ENCODE measurements at regions not wholly inside any gene's neighbourhood (a gene's known extent, or its start where the extent isn't known, plus 50 kb on each side); places are given as distances from the start of the nearest gene placed in this dataset.

GRCh38 chr13:80118099-80118498 lies 222.8 kb downstream of the SPRY2 start:
- no peak overlapping the region for H3K4me2 ChIP-seq (ENCODE audit: low read depth, low read length, poor library complexity, severe bottlenecking)
- H2AFZ ChIP-seq (ENCODE audit: low read depth, low read length, severe bottlenecking): no peak overlapping the region
- H3K4me3 ChIP-seq (ENCODE audit: insufficient read depth, low read length, poor library complexity, severe bottlenecking): no peak overlapping the region
- TF ChIP-seq CTCF (IDR thresholded peaks at IDR 0.05; ENCODE audit: insufficient read depth, low read length, poor library complexity, severe bottlenecking) (no peak), EZH2phosphoT487 (conservative IDR thresholded peaks at IDR 0.05; ENCODE audit: low read length) (no peak)
- no peaks in the 10 kb centered on the region for H3K27me3 ChIP-seq (ENCODE audit: low read length)
- no peaks in the 10 kb centered on the region for H4K20me1 ChIP-seq (ENCODE audit: low read depth, low read length)
- H3F3A ChIP-seq (ENCODE audit: insufficient read depth): no peaks in the 10 kb centered on the region
- H3K79me2 ChIP-seq (ENCODE audit: insufficient read depth, low read length): no peaks in the 10 kb centered on the region
- no peak overlapping the region for H3K9ac ChIP-seq (ENCODE audit: low read length)
- H3K27ac ChIP-seq (ENCODE audit: low read depth, low read length): no peak overlapping the region
- no peaks in the 10 kb centered on the region for H3K9me3 ChIP-seq (ENCODE audit: insufficient read depth, low read length)
- no peaks in the 10 kb centered on the region for H3K36me3 ChIP-seq (ENCODE audit: low read length)
- no peaks in the 10 kb centered on the region for H3K9me2 ChIP-seq (replicated peaks; ENCODE audit: insufficient read depth, low read length)

- Histone ChIP-seq H3K36me3 (ENCODE audit: low read length) (no peaks in the 10 kb centered on the region), H2AFZ (ENCODE audit: low read depth, low read length, severe bottlenecking) (no peak overlapping the region), H3K4me3 (ENCODE audit: insufficient read depth, low read length, poor library complexity, severe bottlenecking) (no peak overlapping the region), H3K9ac (ENCODE audit: low read length) (no peak overlapping the region), H3K79me2 (ENCODE audit: insufficient read depth, low read length) (no peaks in the 10 kb centered on the region), H3K4me2 (ENCODE audit: low read depth, low read length, poor library complexity, severe bottlenecking) (no peak overlapping the region), H3K27me3 (ENCODE audit: low read length) (no peaks in the 10 kb centered on the region), H3K9me2 (replicated peaks; ENCODE audit: insufficient read depth, low read length) (no peaks in the 10 kb centered on the region), H3K9me3 (ENCODE audit: insufficient read depth, low read length) (no peaks in the 10 kb centered on the region), H4K20me1 (ENCODE audit: low read depth, low read length) (no peaks in the 10 kb centered on the region), H3K27ac (ENCODE audit: low read depth, low read length) (no peak overlapping the region), H3F3A (ENCODE audit: insufficient read depth) (no peaks in the 10 kb centered on the region)
- TF ChIP-seq CTCF (IDR thresholded peaks at IDR 0.05; ENCODE audit: insufficient read depth, low read length, poor library complexity, severe bottlenecking) (no peak), EZH2phosphoT487 (conservative IDR thresholded peaks at IDR 0.05; ENCODE audit: low read length) (no peak)
Observed at GRCh38 chr13:80117515-80117914, 223.4 kb downstream of the SPRY2 start.

GRCh38 chr13:80116107-80116506 lies 224.8 kb downstream of the SPRY2 start:
- Histone ChIP-seq H3F3A (ENCODE audit: insufficient read depth) (no peaks in the 10 kb centered on the region), H3K9ac (ENCODE audit: low read length) (no peak overlapping the region), H2AFZ (ENCODE audit: low read depth, low read length, severe bottlenecking) (no peak overlapping the region), H4K20me1 (ENCODE audit: low read depth, low read length) (no peaks in the 10 kb centered on the region), H3K36me3 (ENCODE audit: low read length) (no peaks in the 10 kb centered on the region), H3K9me3 (ENCODE audit: insufficient read depth, low read length) (no peaks in the 10 kb centered on the region), H3K79me2 (ENCODE audit: insufficient read depth, low read length) (no peaks in the 10 kb centered on the region), H3K4me2 (ENCODE audit: low read depth, low read length, poor library complexity, severe bottlenecking) (no peak overlapping the region), H3K4me3 (ENCODE audit: insufficient read depth, low read length, poor library complexity, severe bottlenecking) (no peak overlapping the region), H3K9me2 (replicated peaks; ENCODE audit: insufficient read depth, low read length) (no peaks in the 10 kb centered on the region), H3K27me3 (ENCODE audit: low read length) (no peaks in the 10 kb centered on the region), H3K27ac (ENCODE audit: low read depth, low read length) (no peak overlapping the region)
- TF ChIP-seq CTCF (IDR thresholded peaks at IDR 0.05; ENCODE audit: insufficient read depth, low read length, poor library complexity, severe bottlenecking) (no peak), EZH2phosphoT487 (conservative IDR thresholded peaks at IDR 0.05; ENCODE audit: low read length) (no peak)

Data from SU-DHL-6 (cell line).